Tibial nerve (tissue), 3 donors: ENCODE measurements at regions not wholly inside any gene's neighbourhood (a gene's known extent, or its start where the extent isn't known, plus 50 kb on each side); places are given as distances from the start of the nearest gene placed in this dataset.

Experiments
- POLR2A ChIP-seq, 2 donors: fragments of 450-650 bp; IDR thresholded peaks; one replicate each; pipeline ENCODE4 v1.6.1; 2017; ENCODE audit warnings: antibody characterized with exemption in 2 of 2, mild to moderate bottlenecking in 2 of 2, moderate library complexity in 2 of 2
- TF ChIP-seq, protein P1 (sequence below), 5 experiments: fragments of 200-600 bp in 3 of 5; fragments of 450-650 bp in 2 of 5; sonication (generic) in 3 of 5; IDR thresholded peaks; one replicate each; pipeline ENCODE4 v1.5.1; 2016 to 2019; ENCODE audit warnings: antibody characterized with exemption in 5 of 5, mild to moderate bottlenecking in 3 of 5, moderate library complexity in 2 of 5

GRCh38 chr7:155396661-155397060 lies 61.3 kb upstream of the EN2 start:
- TF ChIP-seq, protein P1, sequence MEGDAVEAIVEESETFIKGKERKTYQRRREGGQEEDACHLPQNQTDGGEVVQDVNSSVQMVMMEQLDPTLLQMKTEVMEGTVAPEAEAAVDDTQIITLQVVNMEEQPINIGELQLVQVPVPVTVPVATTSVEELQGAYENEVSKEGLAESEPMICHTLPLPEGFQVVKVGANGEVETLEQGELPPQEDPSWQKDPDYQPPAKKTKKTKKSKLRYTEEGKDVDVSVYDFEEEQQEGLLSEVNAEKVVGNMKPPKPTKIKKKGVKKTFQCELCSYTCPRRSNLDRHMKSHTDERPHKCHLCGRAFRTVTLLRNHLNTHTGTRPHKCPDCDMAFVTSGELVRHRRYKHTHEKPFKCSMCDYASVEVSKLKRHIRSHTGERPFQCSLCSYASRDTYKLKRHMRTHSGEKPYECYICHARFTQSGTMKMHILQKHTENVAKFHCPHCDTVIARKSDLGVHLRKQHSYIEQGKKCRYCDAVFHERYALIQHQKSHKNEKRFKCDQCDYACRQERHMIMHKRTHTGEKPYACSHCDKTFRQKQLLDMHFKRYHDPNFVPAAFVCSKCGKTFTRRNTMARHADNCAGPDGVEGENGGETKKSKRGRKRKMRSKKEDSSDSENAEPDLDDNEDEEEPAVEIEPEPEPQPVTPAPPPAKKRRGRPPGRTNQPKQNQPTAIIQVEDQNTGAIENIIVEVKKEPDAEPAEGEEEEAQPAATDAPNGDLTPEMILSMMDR (IDR thresholded peaks at IDR 0.05): no peak
- TF ChIP-seq POLR2A (IDR thresholded peaks at IDR 0.05): no peak
